ENCODE measurements at regions not wholly inside any gene's neighbourhood (a gene's known extent, or its start where the extent isn't known, plus 50 kb on each side); places are given as distances from the start of the nearest gene placed in this dataset.

DNA sequence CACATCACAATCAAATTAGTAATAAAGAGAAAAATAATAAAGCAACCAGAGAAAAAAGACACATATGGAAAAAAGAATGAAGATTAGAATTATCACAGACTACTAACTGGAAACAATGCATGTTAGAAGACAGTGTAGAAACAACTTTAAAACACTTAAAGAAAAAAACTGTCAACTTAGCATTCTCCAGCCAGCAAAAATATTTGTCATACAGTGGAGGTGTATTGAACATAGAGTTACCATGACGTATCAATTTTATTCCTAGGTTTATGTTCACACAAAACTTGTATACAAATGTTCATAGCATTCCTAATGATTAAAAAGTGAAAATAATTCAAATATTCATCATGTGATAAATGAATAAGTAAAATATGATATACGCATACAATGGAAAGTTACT is 61.5 kb upstream of the ADAM23 start:
- DNase-seq (ENCODE audit: low read depth): no peak
- TF ChIP-seq, protein P1, sequence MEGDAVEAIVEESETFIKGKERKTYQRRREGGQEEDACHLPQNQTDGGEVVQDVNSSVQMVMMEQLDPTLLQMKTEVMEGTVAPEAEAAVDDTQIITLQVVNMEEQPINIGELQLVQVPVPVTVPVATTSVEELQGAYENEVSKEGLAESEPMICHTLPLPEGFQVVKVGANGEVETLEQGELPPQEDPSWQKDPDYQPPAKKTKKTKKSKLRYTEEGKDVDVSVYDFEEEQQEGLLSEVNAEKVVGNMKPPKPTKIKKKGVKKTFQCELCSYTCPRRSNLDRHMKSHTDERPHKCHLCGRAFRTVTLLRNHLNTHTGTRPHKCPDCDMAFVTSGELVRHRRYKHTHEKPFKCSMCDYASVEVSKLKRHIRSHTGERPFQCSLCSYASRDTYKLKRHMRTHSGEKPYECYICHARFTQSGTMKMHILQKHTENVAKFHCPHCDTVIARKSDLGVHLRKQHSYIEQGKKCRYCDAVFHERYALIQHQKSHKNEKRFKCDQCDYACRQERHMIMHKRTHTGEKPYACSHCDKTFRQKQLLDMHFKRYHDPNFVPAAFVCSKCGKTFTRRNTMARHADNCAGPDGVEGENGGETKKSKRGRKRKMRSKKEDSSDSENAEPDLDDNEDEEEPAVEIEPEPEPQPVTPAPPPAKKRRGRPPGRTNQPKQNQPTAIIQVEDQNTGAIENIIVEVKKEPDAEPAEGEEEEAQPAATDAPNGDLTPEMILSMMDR (IDR thresholded peaks at IDR 0.05; ENCODE audit: control insufficient read depth, insufficient read depth, low read depth, low read length, missing control alignments): no peak
- H3K4me3 ChIP-seq (ENCODE audit: control insufficient read depth, low read depth, low read length): no peak overlapping the region

DNA sequence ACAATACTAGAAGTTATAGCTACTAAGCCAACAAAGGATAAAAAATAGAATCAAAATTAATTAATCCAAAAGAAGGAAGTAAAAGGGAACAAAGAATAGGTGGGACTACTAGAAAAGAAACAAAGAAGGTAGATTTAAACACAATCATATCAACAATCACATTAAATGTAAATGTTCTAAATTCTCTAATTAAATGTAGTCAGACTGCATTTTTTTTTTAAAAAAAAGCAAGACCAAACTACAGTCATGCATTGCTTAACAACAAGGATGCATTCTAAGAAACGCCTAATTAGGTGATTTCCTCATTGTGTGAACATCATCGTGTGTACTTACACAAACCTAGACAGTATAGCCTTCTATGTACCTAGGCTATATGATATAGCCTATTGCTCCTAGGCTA is 59.7 kb upstream of the ADAM23 start:
- TF ChIP-seq, protein P1 (IDR thresholded peaks at IDR 0.05; ENCODE audit: control insufficient read depth, insufficient read depth, low read depth, low read length, missing control alignments): no peak
- DNase-seq (ENCODE audit: low read depth): no peak
- no peak overlapping the region for H3K4me3 ChIP-seq (ENCODE audit: control insufficient read depth, low read depth, low read length)

GRCh38 chr2:206387808-206388207 is 55.5 kb upstream of the ADAM23 start:
- H3K4me3 ChIP-seq (ENCODE audit: control insufficient read depth, low read depth, low read length): no peak overlapping the region
- TF ChIP-seq, protein P1 (IDR thresholded peaks at IDR 0.05; ENCODE audit: control insufficient read depth, insufficient read depth, low read depth, low read length, missing control alignments): no peak
- no peak for DNase-seq (ENCODE audit: low read depth)

- DNase-seq (ENCODE audit: low read depth): no peak
- no peak overlapping the region for H3K4me3 ChIP-seq (ENCODE audit: control insufficient read depth, low read depth, low read length)
- TF ChIP-seq, protein P1 (IDR thresholded peaks at IDR 0.05; ENCODE audit: control insufficient read depth, insufficient read depth, low read depth, low read length, missing control alignments): no peak
Observed at GRCh38 chr2:206388698-206389097, 54.6 kb upstream of the ADAM23 start.

GRCh38 chr2:206389164-206389563 is 54.2 kb upstream of the ADAM23 start:
- TF ChIP-seq, protein P1 (IDR thresholded peaks at IDR 0.05; ENCODE audit: control insufficient read depth, insufficient read depth, low read depth, low read length, missing control alignments): no peak
- no peak for DNase-seq (ENCODE audit: low read depth)
- H3K4me3 ChIP-seq (ENCODE audit: control insufficient read depth, low read depth, low read length): no peak overlapping the region

- no peak for DNase-seq (ENCODE audit: low read depth)
- H3K4me3 ChIP-seq (ENCODE audit: control insufficient read depth, low read depth, low read length): no peak overlapping the region
Observed at GRCh38 chr2:206390181-206390580, 53.2 kb upstream of the ADAM23 start.

More at GRCh38 chr2:206390181-206390580, 53.2 kb upstream of the ADAM23 start:
- TF ChIP-seq, protein P1 (IDR thresholded peaks at IDR 0.05; ENCODE audit: control insufficient read depth, insufficient read depth, low read depth, low read length, missing control alignments): no peak
